SK-N-SH (cell line): ENCODE measurements at regions not wholly inside any gene's neighbourhood (a gene's known extent, or its start where the extent isn't known, plus 50 kb on each side); places are given as distances from the start of the nearest gene placed in this dataset.
"Not testable (repeated sequence)": the region's sequence is repeated elsewhere in the genome, so short reads cannot be mapped to it uniquely, and the experiment has no call there.

Experiments used
- SMC3 ChIP-seq: IDR thresholded peaks from 2 replicates; pipeline ENCODE4 v1.6.1; 2012; ENCODE audit warnings: low read depth, low read length, improper control_type of control experiment
- TF ChIP-seq, protein P1 (sequence below): fragments of 200-600 bp; sonication (generic); IDR thresholded peaks from 2 replicates; pipeline ENCODE4 v1.6.1; 2017; ENCODE audit warnings: antibody characterized with exemption, mild to moderate bottlenecking, moderate library complexity
- TF ChIP-seq, protein P2 (sequence below): IDR thresholded peaks from 2 replicates; pipeline ENCODE4 v1.4.0; 2012; ENCODE audit warnings: low read depth, borderline replicate concordance

DNA sequence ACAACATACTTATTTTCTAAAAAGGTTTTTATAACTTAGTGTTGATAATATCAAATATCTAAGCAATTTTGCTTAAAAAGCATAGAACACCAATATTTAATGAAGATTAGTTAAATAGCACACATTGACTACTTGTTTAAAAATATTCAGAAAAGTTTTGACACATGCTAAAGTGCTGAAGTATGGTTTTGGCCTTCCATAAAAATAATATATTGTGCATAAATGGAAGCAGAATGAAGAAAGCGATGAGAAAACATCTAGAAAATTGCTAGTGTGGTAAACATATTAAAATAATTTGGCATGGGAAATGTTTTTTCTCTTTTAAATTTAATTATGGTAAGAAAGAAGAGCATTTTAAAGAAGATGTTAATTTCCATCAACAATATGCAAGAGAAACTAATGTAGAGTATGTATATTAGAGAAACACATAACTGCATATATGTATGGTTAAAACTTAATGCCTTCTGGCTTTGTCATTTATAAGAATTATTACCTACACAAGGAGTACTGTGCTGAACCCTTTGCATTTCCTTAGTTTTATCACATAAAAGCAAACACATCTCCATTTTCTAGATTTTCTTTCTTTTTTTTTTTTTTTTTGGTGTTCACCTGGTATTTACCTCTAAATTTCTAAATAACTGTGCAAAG is 921.0 kb upstream of the ADAMTS5 start:
- TF ChIP-seq, protein P1, sequence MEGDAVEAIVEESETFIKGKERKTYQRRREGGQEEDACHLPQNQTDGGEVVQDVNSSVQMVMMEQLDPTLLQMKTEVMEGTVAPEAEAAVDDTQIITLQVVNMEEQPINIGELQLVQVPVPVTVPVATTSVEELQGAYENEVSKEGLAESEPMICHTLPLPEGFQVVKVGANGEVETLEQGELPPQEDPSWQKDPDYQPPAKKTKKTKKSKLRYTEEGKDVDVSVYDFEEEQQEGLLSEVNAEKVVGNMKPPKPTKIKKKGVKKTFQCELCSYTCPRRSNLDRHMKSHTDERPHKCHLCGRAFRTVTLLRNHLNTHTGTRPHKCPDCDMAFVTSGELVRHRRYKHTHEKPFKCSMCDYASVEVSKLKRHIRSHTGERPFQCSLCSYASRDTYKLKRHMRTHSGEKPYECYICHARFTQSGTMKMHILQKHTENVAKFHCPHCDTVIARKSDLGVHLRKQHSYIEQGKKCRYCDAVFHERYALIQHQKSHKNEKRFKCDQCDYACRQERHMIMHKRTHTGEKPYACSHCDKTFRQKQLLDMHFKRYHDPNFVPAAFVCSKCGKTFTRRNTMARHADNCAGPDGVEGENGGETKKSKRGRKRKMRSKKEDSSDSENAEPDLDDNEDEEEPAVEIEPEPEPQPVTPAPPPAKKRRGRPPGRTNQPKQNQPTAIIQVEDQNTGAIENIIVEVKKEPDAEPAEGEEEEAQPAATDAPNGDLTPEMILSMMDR, result not testable (repeated sequence)
- TF ChIP-seq, protein P2, sequence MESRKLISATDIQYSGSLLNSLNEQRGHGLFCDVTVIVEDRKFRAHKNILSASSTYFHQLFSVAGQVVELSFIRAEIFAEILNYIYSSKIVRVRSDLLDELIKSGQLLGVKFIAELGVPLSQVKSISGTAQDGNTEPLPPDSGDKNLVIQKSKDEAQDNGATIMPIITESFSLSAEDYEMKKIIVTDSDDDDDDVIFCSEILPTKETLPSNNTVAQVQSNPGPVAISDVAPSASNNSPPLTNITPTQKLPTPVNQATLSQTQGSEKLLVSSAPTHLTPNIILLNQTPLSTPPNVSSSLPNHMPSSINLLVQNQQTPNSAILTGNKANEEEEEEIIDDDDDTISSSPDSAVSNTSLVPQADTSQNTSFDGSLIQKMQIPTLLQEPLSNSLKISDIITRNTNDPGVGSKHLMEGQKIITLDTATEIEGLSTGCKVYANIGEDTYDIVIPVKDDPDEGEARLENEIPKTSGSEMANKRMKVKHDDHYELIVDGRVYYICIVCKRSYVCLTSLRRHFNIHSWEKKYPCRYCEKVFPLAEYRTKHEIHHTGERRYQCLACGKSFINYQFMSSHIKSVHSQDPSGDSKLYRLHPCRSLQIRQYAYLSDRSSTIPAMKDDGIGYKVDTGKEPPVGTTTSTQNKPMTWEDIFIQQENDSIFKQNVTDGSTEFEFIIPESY, result not testable (repeated sequence)
- TF ChIP-seq SMC3, result not testable (repeated sequence)
